T47D (cell line): ENCODE measurements at regions not wholly inside any gene's neighbourhood (a gene's known extent, or its start where the extent isn't known, plus 50 kb on each side); places are given as distances from the start of the nearest gene placed in this dataset.

Source experiments
- DNase-seq, 2 experiments: peaks; one replicate each; pipeline versions ENCODE4 v3.0.0 to v3.0.0-alpha.2; 2011 to 2012; ENCODE audit warnings: low read depth in 1 of 2, low spot score in 1 of 2
- JUND ChIP-seq: IDR thresholded peaks from 2 replicates; pipeline ENCODE4 v1.6.1; 2012; ENCODE audit warnings: low read depth
- in situ Hi-C: cut with HindIII; loops from 2 replicates; pipeline ENCODE4 v1.10.0; 2016; ENCODE audit warnings: low sequenced_read_pairs, low pct_unique_long_range_greater_than_20kb

DNA sequence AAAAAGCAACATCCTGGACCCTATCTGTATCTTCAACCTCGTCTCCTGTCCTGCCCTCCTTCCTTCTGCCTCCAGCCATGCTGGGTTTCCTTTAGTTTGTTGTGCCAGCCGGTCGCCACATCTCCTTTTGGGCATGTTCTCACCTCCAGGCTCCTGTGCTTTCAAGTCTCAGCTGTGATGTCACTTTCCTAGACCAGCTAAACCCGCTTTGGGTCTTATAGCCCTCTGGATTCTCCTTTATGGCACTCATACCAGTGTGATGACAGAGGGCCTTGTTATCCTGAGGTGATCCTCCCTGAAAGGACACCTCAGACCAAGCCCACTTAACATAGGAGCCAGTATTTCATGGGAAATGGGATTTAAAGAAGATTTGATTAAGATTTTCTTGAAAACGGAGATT, 108.6 kb downstream of the EMX2 start:
- no peak for TF ChIP-seq JUND
- in situ Hi-C loops: no loop called here
- peak in 1 of 2 experiments; percentile 8 for DNase-seq

DNA sequence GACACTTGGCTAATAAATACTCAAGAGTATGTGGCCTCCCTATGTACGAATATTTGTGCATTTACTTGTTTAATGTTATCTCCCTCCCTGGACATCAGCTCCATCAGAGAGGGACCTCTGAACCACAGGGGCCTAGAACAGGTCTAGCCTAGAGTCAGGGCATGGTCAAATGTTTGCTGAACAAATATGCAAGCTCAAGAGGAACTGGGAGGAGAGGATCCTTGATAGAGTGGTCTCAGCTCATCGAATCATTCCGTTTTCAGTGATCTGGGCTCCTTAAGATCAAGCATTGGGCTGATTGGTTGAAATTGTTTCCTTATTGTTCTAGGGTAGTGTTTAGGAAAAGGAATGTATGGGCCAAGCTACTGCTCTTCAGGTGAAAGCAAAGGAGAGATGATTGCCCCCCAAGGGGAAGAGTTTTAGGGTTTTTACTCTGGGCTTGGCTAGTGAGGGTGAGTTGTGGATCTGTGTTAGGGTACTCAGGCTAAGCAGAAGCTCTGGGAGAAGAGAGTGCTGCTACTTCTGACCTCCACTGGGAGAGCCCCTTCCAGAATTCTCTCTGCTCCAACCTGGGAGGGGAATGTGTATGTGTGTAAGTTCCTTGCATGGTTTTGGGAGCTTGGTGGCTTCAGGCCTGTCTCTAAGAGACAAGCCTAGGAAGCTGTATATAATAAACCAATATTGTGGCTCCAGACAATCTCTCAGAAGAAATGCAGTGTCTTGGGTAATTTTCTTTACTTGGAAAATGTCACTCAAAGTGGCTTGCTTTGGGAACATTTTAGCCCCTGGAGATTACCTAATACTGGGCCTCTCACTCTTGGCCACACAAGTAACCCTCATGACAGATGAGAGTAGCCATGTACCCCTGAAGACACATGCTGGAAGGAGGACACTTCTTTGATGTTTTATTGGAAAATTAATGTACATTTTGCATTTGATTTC, 110.0 kb downstream of the EMX2 start:
- no peak for TF ChIP-seq JUND
- in situ Hi-C loops: no loop called here
- DNase-seq: no peak

DNA sequence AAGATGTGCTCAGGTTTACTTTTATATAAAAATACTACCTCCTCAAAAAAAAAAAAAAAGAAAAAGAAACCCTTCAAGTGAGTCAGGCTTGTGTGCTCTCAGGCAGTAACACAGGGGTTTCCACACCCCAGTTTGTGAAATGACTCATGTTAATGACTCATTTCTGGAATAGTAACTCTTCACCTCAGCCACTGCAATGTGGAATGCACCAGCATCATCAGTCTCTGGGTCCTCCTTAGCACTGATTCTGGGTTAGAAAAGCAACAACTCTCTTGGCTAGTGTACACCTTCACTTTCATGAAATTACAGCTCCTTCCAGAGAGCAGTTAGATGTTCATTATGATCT, 110.6 kb downstream of the EMX2 start:
- in situ Hi-C loops: no loop called here
- no peak for TF ChIP-seq JUND
- DNase-seq: peak in 1 of 2 experiments; percentile 7

DNA sequence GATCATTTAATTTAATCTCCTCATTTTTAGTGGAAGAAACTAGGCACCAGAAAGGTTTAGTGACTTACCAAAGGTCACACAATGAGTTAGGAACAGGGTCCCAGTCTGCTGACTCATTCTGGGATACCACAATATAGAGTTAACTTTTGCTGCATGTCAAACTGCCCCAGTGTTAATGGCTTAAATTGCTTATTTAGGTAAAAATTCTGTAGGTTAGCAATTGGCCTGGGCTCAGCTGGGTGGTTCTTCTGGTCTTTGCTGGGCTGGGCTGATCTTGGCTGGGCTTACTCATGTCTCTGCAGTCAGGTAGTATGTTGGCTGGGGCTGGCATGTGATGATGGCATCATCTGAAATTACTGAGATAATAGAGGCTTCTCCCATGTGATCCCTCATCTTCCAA, 111.6 kb downstream of the EMX2 start:
- in situ Hi-C loops: no loop called here
- no peak for DNase-seq
- no peak for TF ChIP-seq JUND

DNA sequence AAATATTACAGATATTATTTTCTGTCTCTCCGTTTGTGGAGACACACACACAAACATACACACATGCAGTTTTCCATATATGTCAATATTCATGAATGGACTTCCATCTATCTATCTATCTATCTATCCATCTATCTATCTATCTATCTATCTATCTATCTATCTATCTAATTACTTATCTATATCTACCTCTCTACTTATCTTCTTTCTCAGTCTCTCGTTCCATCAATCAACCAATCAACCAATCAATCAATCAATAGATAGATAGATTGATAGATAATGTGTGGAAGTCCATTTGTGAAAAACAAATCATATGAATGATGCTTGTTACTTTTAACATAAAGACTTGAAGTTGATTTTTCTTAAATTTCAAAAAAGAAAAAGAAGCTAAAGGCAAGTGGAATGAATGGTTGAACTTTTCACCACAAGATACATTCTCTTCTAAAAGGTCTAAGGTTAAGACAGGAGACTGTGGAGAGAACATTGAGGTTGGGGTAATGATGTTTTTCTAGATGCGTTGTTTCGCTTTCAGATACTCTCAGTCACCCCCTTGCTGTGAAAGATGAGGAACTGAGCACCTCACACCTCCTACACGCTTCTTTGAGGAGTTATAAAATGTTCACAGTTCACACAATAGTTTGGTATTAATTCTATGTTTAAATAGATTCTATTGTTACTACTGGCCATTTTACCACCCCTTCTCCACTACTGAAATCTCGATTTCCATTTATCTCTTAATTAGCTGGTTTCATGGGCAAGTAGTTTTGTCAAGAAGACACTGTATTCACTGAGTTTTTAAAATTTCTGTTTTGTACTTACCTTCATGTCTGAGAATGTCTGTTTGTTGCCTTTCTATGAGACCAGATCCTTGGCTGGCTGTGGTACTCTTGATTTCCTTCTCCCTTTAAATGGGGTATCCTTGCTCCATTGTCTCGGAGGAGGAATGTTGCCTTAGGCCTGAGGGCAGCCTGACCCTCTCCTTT, 114.1 kb downstream of the EMX2 start:
- TF ChIP-seq JUND: no peak
- in situ Hi-C loops: no loop called here
- no peak for DNase-seq

DNA sequence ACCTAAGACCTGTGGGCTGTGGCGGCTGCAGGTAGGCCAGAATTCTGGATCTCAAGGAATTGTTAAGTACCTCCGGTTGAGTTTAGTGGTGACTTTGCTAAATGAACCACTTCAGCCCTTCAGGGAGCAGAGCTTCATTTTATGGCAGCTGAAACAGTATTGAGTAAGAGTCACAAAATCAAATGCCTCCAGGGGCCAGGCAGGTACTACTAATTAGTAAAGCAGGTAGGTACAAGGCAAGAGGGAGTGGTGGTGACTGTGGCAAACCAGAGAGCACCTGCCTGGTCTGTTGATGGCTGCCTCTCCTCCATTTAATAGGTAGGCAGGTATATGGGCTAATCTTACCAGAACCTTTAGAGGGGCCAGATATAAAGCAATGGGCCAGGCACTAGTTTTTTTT, 118.8 kb downstream of the EMX2 start:
- in situ Hi-C loops: no loop called here
- no peak for DNase-seq
- no peak for TF ChIP-seq JUND

DNA sequence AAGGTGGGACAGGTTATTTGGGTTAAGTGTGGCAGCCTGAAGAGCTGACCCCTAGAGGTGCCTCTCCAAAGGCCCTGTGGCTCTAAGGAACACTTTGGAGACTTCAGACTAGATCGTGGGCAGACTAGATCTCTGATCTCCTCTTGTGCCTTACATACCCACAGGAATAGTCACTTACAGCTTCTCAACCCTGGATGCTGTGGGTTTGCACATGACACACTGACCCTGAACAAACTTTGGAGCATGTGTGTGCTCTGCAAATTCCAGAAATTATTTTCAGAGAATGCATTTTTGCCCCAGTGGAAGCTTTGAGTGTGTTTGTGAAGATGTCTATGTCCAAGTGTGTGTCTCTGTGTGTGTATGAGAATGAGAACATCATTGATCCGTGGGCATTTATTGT, 119.6 kb downstream of the EMX2 start:
- in situ Hi-C loops: no loop called here
- no peak for DNase-seq
- TF ChIP-seq JUND: no peak

DNA sequence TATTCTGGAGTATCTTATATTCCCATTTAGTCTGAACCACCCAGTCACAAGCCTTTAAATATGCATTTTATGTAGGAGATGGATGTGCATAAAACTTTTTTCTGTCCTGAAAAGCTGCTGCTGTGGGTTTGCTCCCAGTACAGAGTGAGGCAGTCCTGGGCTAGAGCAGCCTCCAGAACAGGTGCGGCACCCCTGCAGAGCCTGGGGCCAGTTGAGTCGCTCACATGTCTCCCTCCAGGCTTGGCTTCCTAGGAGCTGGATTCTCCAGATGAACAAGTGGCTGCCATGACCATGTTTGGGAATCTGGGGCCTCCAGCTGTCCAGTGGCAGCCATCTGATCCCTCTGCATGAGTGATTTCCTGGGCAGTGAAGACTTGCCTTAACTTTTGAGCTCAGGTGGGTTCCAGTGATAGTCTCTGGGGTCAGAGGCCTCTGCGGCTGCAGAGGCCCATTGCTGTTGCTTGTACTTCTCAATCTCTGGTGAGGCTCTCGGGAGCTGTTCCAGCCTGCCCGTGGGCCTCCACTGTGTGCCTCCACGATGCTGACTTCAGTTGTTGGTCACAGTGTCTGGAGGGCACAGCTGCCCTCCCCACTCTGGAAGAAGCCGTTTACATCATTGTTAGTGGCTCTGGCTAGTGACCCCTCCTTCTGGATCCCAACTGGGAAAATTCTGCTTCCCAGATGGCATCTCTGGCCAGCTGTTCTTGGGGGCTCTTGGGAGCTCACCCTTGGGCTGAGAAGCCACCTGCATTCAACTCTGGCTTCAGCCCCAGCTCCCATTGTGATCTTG, 120.4 kb downstream of the EMX2 start:
- no peak for DNase-seq
- no peak for TF ChIP-seq JUND
- in situ Hi-C loops: no loop called here

DNA sequence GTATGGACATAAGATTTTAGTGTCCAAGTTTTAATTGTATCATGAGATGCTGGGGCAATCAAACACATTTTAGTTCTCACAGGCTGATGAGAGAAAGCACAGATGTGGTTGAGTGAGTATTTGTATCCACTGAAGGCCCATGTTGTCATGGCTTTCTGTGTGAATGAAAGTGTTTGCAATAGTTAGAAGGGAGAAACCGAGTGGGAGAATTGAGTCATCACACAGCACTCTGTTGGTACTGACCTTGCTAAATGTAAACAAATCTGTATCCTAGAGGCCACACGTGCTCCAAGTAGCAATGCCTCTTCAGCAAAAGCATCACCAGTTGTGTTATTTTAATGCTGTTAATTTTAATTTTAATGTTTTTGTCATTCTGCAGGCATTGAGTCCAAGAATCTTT, 121.2 kb downstream of the EMX2 start:
- no peak for DNase-seq
- in situ Hi-C loops: no loop called here
- TF ChIP-seq JUND: no peak

DNA sequence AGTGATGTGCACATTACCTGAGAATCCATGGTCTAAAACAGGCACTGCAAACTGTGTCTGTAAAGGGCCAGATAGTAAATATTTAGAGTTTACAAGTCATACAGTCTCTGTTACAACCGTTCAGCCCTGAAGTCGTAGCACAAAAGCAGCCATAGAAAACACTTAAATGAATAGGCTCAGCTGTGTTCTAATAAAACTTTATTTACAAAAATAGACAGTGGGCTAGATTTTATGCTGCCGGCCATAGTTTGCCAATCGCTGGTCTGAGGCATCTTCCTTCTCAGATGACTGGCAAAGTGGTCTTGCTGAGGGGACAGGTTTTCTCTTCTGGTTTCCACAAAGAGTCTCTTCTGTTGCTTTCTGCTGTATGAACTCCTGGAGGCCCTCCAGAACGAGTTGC, 121.7 kb downstream of the EMX2 start:
- in situ Hi-C loops: no loop called here
- no peak for DNase-seq
- no peak for TF ChIP-seq JUND

DNA sequence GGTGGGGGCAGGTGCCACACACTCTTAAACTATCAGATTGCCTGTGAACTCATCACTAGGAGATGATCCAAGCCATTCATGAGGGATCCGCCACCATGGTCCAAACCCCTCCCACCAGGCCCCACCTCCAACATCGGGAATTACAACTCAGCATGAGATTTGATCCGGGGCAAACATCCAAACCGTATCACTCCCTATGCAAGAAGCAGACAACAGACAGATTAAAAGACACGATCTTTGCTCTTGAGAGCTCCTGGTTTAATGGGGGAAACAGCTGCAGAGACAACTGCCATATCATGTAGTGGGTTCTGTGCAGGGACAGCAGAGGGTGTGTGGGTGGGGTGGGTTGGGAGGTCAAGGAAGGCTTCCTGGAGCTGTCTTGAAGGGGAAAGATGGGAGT, 123.6 kb downstream of the EMX2 start:
- in situ Hi-C loops: no loop called here
- no peak for TF ChIP-seq JUND
- no peak for DNase-seq

DNA sequence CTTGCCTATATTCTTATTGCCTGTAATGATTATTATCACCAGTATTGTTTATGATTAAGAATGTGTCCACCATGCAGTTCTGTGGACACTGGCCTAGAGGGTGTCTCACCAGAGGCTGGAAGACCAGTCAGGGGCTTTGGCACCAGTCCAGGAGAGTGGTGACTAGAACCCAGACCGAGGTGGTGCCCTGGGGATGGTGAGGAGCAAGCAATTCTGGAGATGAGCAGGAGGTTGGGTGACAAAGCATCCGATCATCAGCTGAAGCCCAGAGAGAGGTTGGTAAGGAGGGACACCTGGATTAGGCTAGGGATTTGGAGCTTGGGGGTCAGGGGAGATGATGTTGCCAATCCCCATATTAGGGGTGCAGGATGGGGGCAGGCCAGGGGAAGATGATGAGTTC, 124.4 kb downstream of the EMX2 start:
- no peak for DNase-seq
- TF ChIP-seq JUND: no peak
- in situ Hi-C loops: no loop called here
